Frontal cortex (tissue), 3 donors: ENCODE measurements at regions not wholly inside any gene's neighbourhood (a gene's known extent, or its start where the extent isn't known, plus 50 kb on each side); places are given as distances from the start of the nearest gene placed in this dataset.
"Not testable (repeated sequence)": the region's sequence is repeated elsewhere in the genome, so short reads cannot be mapped to it uniquely, and the experiment has no call there.

Experiments used
- DNase-seq, 2 donors: peaks; one replicate each; pipeline ENCODE4 v3.0.0; 2012; ENCODE audit warnings: low spot score in 2 of 2
- FAIRE-seq: peaks from 2 replicates; lab custom pipeline; 2012; peaks lifted over from hg19 to GRCh38; lab: Jason Lieb, UNC
- donor health status: control.
- donor health status: control.
- donor health status: control.

GRCh38 chr2:7649461-7650228 lies 732.4 kb downstream of the RNF144A start:
- DNase-seq (no peak), FAIRE-seq (no peak)

DNA sequence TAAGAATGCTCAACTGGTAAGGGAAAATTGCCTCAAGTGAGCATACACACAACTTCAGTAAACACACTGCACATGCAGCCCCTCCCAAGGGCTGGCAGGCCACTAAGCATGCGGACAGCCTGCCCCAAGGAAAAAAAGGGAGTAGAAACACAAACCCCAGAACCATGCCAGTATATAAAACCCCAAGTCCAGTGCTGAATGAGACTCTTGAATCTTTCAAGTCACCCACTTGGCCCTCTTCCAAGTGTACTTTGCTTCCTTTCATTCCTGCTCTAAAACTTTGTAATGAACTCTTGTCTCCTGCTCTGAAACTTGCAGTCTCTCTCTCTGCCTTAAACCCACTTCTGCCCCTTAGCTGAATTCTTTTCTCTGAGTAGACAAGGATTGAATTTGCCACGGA lies 736.4 kb downstream of the RNF144A start:
- no peak for DNase-seq
- no peak for FAIRE-seq

DNA sequence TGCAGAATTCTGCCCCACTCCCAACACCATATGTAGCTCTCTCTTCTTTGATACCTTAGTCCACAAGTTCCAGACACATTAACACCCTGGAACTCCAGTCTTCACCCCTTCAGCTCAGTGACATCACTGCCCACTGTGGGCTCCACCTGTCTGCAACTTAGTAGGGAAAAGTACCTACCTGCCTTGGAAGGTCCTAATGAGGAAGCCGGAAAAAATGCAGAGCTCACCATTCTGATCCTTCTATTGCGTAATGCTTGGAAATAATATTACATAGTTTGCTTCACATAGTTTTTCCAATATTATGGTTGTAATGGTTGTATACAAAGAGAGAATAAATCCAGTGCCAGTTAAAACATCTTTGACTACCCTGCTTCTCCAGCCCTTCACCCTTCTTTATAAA lies 738.4 kb downstream of the RNF144A start:
- no peak for FAIRE-seq
- DNase-seq, result no peak

DNA sequence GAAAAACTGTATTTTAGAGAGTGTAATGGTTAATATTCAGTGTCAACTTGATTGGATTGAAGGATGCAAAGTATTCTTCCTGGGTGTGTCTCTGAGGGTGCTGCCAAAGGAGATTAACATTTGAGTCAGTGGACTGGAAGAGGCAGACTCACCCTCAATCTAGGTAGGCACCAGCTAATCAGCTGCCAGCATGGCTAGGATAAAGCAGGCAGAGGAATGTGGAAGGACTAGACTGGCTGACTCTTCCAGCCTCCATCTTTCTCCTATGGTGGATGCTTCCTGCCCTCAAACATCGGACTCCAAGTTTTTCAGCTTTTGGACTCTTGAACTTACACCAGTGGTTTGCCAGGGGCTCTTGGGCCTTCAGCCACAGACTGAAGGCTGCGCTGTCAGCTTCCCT lies 740.3 kb downstream of the RNF144A start:
- not testable (repeated sequence) for DNase-seq, FAIRE-seq

DNA sequence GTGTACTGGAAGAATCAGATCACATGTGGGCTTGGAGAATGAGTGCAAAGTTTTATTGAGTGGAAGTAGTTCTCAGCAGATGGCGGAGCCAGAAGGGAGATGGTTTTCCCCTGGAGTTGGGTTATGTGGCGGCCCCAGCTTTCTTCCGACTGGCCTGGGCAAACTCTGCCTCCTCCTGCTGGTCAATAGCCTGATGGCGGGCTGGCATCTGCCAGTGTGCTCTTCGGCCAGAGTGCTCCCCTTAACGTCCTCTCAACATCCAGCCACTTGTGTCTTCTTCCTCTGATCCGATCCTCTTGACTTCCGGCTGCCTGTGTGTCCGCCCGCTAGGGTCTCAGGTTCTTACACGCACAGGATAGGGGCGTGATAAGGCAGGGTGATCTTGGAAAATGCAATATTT lies 741.3 kb downstream of the RNF144A start:
- DNase-seq, result no peak
- FAIRE-seq, result no peak

DNA sequence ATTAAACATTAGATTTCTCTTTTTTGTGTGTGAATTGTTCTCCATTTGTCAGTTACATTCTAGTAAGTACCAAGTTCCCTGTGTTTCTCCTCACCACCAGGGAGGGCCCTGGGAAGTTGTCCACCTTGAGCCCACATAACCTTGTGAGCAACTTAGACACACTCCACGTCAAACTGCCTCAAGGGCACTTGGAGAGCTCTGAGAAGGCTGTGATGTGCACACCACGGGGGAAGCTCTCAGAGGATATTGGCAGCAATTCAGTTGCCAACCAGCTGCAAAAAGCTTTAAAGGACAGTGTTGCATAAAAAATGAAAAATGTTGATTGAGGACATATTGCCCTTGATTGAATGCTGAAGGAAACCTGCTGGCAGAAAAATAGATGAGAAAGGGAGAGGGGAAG lies 743.6 kb downstream of the RNF144A start:
- DNase-seq, result no peak
- FAIRE-seq, result no peak

GRCh38 chr2:7661502-7661901 lies 744.3 kb downstream of the RNF144A start:
- no peak for FAIRE-seq

GRCh38 chr2:7665880-7666279 lies 748.7 kb downstream of the RNF144A start:
- DNase-seq (no peak), FAIRE-seq (no peak)

More at GRCh38 chr2:7661502-7661901, 744.3 kb downstream of the RNF144A start:
- no peak for DNase-seq

DNA sequence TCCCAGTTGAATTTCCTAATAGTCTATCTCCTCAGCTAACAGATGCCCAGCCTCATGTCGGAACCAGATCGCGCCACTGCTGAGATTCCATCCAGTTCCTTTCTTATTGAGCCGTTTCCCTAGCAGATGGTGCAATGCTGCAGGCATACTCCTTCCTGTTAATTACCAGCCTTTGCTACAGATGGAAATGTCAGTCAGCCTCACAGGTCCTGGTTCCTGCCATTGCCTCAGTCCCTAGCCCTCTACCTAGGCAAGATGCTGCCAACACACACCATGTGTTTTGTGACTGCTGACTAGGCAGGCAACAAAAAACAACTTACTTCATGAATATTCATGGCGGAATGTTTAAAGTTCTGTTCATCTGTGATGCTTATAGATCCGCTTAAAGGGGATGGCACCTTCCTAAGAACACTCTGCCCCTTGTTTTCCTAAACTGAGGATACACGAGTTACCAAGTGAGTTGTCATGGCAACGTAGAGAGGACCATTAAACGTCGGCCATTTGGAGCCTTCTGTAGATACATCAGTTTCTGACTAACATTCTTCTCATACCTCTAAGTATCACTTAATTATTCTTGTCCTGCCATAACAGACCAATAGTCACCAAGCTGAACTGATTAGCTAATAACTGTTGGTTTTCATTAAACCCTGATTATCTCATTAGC lies 749.5 kb downstream of the RNF144A start:
- DNase-seq (no peak), FAIRE-seq (no peak)

- DNase-seq, result no peak
- FAIRE-seq, result no peak
Observed at GRCh38 chr2:7667260-7667757, 750.1 kb downstream of the RNF144A start.

GRCh38 chr2:7670905-7671641 lies 753.9 kb downstream of the RNF144A start:
- FAIRE-seq (no peak), DNase-seq (no peak)

GRCh38 chr2:7672027-7672684 lies 754.9 kb downstream of the RNF144A start:
- no peak for FAIRE-seq
- no peak for DNase-seq

GRCh38 chr2:7672685-7673071 lies 755.5 kb downstream of the RNF144A start:
- FAIRE-seq, result no peak

GRCh38 chr2:7673101-7673500 lies 755.9 kb downstream of the RNF144A start:
- FAIRE-seq, result no peak
- DNase-seq, result no peak

More at GRCh38 chr2:7672685-7673071, 755.5 kb downstream of the RNF144A start:
- no peak for DNase-seq

DNA sequence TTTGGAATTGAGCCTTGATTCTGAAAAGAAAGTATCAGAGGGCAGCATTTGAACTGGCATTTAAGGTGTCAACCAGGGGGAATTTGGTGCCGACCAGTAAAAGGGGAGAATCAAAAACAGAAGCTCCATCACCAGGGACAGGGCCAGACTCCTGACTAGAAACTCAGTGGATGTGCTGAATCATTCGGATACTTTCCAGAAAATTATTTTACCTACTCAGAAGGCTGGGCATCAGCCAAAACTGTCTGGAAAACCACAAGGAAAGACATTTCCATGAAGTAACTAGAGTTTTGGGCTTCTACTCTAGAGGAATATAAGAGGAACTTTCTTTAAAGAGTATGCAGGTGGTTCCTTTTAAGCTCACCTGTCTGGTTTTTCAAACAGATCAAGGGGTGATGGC lies 756.6 kb downstream of the RNF144A start:
- FAIRE-seq (no peak), DNase-seq (no peak)

GRCh38 chr2:7674606-7675005 lies 757.4 kb downstream of the RNF144A start:
- no peak for DNase-seq
- no peak for FAIRE-seq

DNA sequence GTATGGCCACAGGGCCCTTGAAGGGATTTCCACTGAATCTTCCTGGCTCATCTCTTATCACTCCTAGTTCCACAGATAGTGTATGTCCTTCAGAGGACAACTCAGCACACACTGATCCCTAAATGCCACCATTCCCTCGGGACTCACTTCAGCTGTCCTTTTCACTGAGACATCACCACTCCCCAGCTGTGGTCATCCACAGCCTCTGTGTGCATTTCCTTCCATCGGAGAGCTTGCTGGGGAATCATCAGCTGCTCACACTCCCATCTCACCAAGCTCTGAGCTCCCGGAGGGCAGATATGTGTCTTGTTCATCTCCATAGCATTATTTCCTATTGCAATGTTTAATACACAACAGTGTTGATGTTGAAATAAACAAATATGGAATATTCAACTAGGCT lies 759.5 kb downstream of the RNF144A start:
- no peak for DNase-seq
- no peak for FAIRE-seq

GRCh38 chr2:7681881-7682461 lies 764.8 kb downstream of the RNF144A start:
- no peak for DNase-seq
- no peak for FAIRE-seq

DNA sequence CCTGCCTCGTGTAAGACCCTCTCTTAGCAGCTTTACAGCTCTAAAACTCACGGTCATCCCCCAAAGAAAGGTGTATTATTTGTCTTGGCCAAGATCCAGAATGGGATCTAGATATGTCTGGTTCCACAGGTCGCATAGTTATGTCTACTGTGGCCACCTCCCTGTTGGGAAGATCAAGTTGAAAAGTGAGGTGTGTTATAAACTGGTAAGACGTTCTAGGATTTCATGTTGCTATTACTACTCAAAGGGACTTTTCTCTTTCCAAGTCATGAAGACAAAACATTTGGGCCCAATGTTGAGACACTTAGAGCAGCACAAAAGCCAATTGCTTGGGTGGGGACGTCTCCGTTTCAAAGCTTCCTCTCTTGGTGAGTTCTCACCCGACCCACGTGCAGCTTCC lies 766.0 kb downstream of the RNF144A start:
- DNase-seq, result no peak
- FAIRE-seq, result no peak

DNA sequence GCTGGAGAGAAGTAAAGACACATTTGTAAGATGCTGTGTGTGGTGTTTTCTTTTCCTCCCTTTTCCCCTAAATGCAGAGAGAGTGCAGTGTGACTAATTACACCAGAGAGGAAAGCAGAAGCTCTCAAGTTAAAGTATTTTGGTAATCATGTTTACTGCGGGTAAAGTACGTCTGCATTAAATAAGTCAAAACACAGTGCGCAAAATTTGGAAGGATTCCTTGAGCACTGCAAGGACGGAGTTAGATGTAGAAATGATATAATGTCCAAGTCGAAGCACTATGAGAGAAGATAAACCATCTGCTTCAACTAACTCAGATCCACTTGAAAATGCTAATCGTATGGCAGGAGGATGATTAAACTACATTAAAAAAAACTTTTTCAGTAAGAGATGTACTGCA lies 766.5 kb downstream of the RNF144A start:
- no peak for DNase-seq
- no peak for FAIRE-seq
